ENCODE measurements at regions not wholly inside any gene's neighbourhood (a gene's known extent, or its start where the extent isn't known, plus 50 kb on each side); places are given as distances from the start of the nearest gene placed in this dataset.

DNA sequence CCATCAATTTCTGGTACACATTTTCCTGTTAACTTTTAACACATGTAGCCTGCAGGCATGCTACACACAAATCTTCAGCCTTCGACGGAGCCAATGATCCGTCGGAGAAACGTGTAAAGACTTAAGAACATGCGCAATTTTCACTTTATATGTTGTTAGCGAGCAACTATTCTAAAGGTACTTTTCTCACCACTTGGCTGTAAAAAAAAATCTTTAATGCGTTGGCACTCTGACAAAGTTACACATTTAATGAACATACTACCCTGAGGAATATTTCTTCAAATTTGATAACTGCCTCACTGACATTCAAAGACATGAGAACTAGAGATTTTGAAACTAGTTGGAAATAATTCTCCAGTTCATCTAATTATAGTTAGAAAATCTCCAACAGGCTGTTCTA is 507.5 kb upstream of the SALL1 start:
- Histone ChIP-seq H3K36me3 (replicated peaks; ENCODE audit: low read depth, low read length) (no peaks in the 10 kb centered on the region), H3K27ac (ENCODE audit: low read length) (no peak overlapping the region), H3K4me1 (ENCODE audit: low read length) (no peaks in the 10 kb centered on the region), H3K9me3 (ENCODE audit: insufficient read depth, low read length) (no peaks in the 10 kb centered on the region), H3K9ac (ENCODE audit: low read length) (no peak overlapping the region), H3K27me3 (ENCODE audit: low read depth, low read length) (no peaks in the 10 kb centered on the region), H3K4me2 (ENCODE audit: low read length) (no peak overlapping the region), H3K4me3 (ENCODE audit: low read length) (no peak overlapping the region), H4K20me1 (ENCODE audit: insufficient read depth, low read length) (no peaks in the 10 kb centered on the region), H2AFZ (ENCODE audit: low read depth, low read length) (no peak overlapping the region), H3K79me2 (ENCODE audit: low read length) (no peaks in the 10 kb centered on the region)
- TF ChIP-seq, protein P1, sequence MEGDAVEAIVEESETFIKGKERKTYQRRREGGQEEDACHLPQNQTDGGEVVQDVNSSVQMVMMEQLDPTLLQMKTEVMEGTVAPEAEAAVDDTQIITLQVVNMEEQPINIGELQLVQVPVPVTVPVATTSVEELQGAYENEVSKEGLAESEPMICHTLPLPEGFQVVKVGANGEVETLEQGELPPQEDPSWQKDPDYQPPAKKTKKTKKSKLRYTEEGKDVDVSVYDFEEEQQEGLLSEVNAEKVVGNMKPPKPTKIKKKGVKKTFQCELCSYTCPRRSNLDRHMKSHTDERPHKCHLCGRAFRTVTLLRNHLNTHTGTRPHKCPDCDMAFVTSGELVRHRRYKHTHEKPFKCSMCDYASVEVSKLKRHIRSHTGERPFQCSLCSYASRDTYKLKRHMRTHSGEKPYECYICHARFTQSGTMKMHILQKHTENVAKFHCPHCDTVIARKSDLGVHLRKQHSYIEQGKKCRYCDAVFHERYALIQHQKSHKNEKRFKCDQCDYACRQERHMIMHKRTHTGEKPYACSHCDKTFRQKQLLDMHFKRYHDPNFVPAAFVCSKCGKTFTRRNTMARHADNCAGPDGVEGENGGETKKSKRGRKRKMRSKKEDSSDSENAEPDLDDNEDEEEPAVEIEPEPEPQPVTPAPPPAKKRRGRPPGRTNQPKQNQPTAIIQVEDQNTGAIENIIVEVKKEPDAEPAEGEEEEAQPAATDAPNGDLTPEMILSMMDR (IDR thresholded peaks at IDR 0.05; ENCODE audit: low read depth, low read length): no peak
- TF ChIP-seq EZH2phosphoT487 (IDR thresholded peaks at IDR 0.05; ENCODE audit: low read depth): no peak

DNA sequence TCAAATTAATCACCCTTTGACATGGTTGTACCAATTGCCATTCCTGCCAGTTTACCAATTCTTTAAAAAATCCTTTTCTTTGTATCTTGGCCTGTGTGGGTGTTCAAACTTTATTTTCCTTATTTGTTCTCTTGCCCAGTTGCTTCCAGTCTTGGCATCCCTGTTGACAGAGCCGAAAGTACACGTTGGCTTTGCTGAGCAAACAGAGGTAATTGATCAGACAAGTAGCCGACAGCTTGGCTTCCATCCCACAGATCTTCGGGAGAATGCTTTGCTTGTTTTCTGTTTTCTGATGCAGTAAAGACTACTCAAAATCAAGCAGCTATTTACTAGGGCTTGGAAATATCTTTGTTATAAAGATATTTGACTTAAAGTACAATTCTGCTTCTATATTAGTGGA is 506.8 kb upstream of the SALL1 start:
- H3K27me3 ChIP-seq (ENCODE audit: low read depth, low read length): no peaks in the 10 kb centered on the region
- H4K20me1 ChIP-seq (ENCODE audit: insufficient read depth, low read length): no peaks in the 10 kb centered on the region
- no peak overlapping the region for H2AFZ ChIP-seq (ENCODE audit: low read depth, low read length)
- no peaks in the 10 kb centered on the region for H3K4me1 ChIP-seq (ENCODE audit: low read length)
- no peak overlapping the region for H3K4me2 ChIP-seq (ENCODE audit: low read length)
- no peaks in the 10 kb centered on the region for H3K36me3 ChIP-seq (replicated peaks; ENCODE audit: low read depth, low read length)
- no peak overlapping the region for H3K4me3 ChIP-seq (ENCODE audit: low read length)
- TF ChIP-seq, protein P1 (IDR thresholded peaks at IDR 0.05; ENCODE audit: low read depth, low read length): no peak
- TF ChIP-seq EZH2phosphoT487 (IDR thresholded peaks at IDR 0.05; ENCODE audit: low read depth): no peak
- H3K27ac ChIP-seq (ENCODE audit: low read length): no peak overlapping the region
- no peak overlapping the region for H3K9ac ChIP-seq (ENCODE audit: low read length)
- H3K79me2 ChIP-seq (ENCODE audit: low read length): no peaks in the 10 kb centered on the region
- H3K9me3 ChIP-seq (ENCODE audit: insufficient read depth, low read length): no peaks in the 10 kb centered on the region

DNA sequence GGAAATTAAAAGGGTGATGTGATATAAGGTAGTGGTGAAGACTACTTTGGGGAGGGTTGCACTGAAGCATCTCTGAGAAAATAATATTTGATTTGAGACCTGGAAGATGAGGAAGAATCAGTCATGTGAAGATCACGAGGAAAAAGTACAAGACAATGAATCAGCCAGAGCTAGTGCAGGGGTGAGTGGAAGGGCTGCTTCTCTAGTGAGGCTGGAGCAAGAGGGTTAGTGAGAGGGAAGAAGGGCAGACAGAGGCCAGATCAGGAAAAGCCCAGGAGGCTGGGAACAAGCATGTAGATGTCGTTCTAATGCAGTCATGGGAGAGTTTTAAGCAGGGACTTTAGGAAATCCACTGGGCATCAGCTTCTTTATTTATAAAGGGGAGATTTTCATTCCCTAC is 504.2 kb upstream of the SALL1 start:
- Histone ChIP-seq H3K4me1 (ENCODE audit: low read length) (no peaks in the 10 kb centered on the region), H3K27me3 (ENCODE audit: low read depth, low read length) (no peaks in the 10 kb centered on the region), H3K4me2 (ENCODE audit: low read length) (no peak overlapping the region), H3K27ac (ENCODE audit: low read length) (no peak overlapping the region), H3K9me3 (ENCODE audit: insufficient read depth, low read length) (no peaks in the 10 kb centered on the region), H3K79me2 (ENCODE audit: low read length) (no peaks in the 10 kb centered on the region), H3K9ac (ENCODE audit: low read length) (no peak overlapping the region), H2AFZ (ENCODE audit: low read depth, low read length) (no peak overlapping the region), H3K36me3 (replicated peaks; ENCODE audit: low read depth, low read length) (no peaks in the 10 kb centered on the region), H4K20me1 (ENCODE audit: insufficient read depth, low read length) (no peaks in the 10 kb centered on the region), H3K4me3 (ENCODE audit: low read length) (no peak overlapping the region)
- no peak for TF ChIP-seq EZH2phosphoT487 (IDR thresholded peaks at IDR 0.05; ENCODE audit: low read depth)
- TF ChIP-seq, protein P1 (IDR thresholded peaks at IDR 0.05; ENCODE audit: low read depth, low read length): no peak

DNA sequence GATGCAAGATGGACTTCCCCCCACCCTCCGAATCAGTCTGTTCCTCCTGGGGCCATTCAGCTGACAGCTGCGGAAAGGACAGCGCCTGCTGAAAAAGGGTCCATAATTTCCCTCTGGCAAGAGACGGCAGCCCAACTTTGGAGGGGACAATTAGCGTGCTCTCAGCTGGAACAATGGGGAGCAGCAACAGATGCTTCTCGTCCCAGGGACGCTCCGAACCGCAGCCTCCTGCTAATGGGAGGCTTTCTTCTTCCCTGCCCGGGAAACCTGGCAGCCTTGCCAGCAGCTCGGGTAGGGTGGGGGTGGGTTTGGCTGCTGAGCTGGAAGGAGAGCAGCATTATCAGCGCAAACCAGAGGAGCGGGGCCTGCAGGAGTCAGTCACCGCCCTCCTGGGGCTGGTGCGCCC is 500.0 kb upstream of the SALL1 start:
- no peaks in the 10 kb centered on the region for H3K4me1 ChIP-seq (ENCODE audit: low read length)
- H3K4me2 ChIP-seq (ENCODE audit: low read length): no peak overlapping the region
- TF ChIP-seq, protein P1 (IDR thresholded peaks at IDR 0.05; ENCODE audit: low read depth, low read length): no peak
- no peak for TF ChIP-seq EZH2phosphoT487 (IDR thresholded peaks at IDR 0.05; ENCODE audit: low read depth)
- H3K36me3 ChIP-seq (replicated peaks; ENCODE audit: low read depth, low read length): no peaks in the 10 kb centered on the region
- no peaks in the 10 kb centered on the region for H4K20me1 ChIP-seq (ENCODE audit: insufficient read depth, low read length)
- H3K4me3 ChIP-seq (ENCODE audit: low read length): no peak overlapping the region
- no peak overlapping the region for H3K9ac ChIP-seq (ENCODE audit: low read length)
- H3K27ac ChIP-seq (ENCODE audit: low read length): no peak overlapping the region
- H3K79me2 ChIP-seq (ENCODE audit: low read length): no peaks in the 10 kb centered on the region
- H3K27me3 ChIP-seq (ENCODE audit: low read depth, low read length): no peaks in the 10 kb centered on the region
- no peaks in the 10 kb centered on the region for H3K9me3 ChIP-seq (ENCODE audit: insufficient read depth, low read length)
- H2AFZ ChIP-seq (ENCODE audit: low read depth, low read length): no peak overlapping the region
